ENCODE measurements at regions not wholly inside any gene's neighbourhood (a gene's known extent, or its start where the extent isn't known, plus 50 kb on each side); places are given as distances from the start of the nearest gene placed in this dataset.

- Histone ChIP-seq H3K36me3 (no peaks in the 10 kb centered on the region), H3K4me1 (no peaks in the 10 kb centered on the region), H3K27ac (no peak overlapping the region), H3K27me3 (no peaks in the 10 kb centered on the region), H3K9me3 (no peaks in the 10 kb centered on the region), H3K4me3 (no peak overlapping the region)
- no peak for DNase-seq (ENCODE audit: low spot score in 2 of 2)
- intact Hi-C loops (cut with DNase I), result no loop called here
- no peak for TF ChIP-seq CTCF (IDR thresholded peaks at IDR 0.05)
Measured at GRCh38 chr12:46884362-46884761, 58.6 kb upstream of the SLC38A4 start.

DNA sequence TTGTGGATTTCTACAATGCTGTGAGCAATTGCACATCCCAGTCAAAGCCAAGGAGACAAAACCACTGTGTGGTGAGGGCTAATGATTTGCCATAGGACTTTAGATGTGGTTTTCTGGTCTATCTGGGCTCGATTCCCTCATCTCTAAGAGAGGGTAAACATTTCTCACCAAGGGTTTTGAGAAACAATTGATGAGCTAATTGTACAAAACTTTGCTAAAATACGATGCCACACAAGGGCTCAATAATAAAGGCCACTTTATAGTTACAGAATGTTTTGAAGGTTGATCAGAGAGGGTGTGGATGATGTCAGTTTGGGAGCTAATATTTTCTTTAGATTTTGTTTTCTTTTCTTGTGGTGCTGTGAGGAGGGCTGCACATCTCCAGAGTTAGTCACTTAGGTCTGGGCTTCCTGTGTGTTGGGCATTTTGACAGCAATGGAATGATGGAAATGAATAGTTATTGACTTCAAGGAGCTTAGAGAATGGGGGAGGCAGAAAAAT is 60.8 kb upstream of the SLC38A4 start:
- H3K9me3 ChIP-seq, result no peaks in the 10 kb centered on the region
- DNase-seq (ENCODE audit: low spot score in 2 of 2), result no peak
- no peaks in the 10 kb centered on the region for H3K4me1 ChIP-seq
- intact Hi-C loops (cut with DNase I), result no loop called here
- H3K27ac ChIP-seq, result no peak overlapping the region
- H3K27me3 ChIP-seq, result no peaks in the 10 kb centered on the region
- H3K36me3 ChIP-seq, result no peaks in the 10 kb centered on the region
- TF ChIP-seq CTCF (IDR thresholded peaks at IDR 0.05), result no peak
- H3K4me3 ChIP-seq, result no peak overlapping the region

- no peak for TF ChIP-seq CTCF (IDR thresholded peaks at IDR 0.05)
- intact Hi-C loops (cut with DNase I), result no loop called here
- Histone ChIP-seq H3K27ac (no peak overlapping the region), H3K9me3 (no peaks in the 10 kb centered on the region), H3K27me3 (no peaks in the 10 kb centered on the region), H3K36me3 (no peaks in the 10 kb centered on the region), H3K4me3 (no peak overlapping the region), H3K4me1 (no peaks in the 10 kb centered on the region)
- no peak for DNase-seq (ENCODE audit: low spot score in 2 of 2)
Measured at GRCh38 chr12:46887870-46888269, 62.1 kb upstream of the SLC38A4 start.

DNA sequence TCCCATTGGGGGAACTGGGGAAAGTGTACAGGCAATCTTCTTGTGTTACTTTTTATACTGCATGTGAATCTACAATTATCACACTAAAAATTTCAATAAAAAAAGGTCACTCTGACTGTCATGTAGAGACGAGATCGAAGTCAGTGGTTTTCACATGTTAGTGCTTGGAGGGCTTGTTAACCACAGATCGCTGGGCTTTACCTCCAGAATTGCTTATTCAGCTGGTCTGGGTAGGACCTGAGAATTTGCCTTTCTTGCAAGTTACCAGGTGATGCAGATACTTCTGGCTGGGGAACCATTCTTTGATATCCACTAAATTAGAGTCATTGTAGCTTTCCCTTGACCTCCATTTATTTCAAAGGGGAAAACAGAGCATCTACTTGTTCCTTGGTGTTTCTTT is 62.8 kb upstream of the SLC38A4 start:
- no peak overlapping the region for H3K27ac ChIP-seq
- H3K36me3 ChIP-seq, result no peaks in the 10 kb centered on the region
- no peaks in the 10 kb centered on the region for H3K9me3 ChIP-seq
- no peak for DNase-seq (ENCODE audit: low spot score in 2 of 2)
- intact Hi-C loops (cut with DNase I), result no loop called here
- H3K4me3 ChIP-seq, result no peak overlapping the region
- TF ChIP-seq CTCF (IDR thresholded peaks at IDR 0.05), result no peak
- H3K4me1 ChIP-seq, result no peaks in the 10 kb centered on the region
- H3K27me3 ChIP-seq, result no peaks in the 10 kb centered on the region

GRCh38 chr12:46891306-46891705 is 65.5 kb upstream of the SLC38A4 start:
- no peak overlapping the region for H3K27ac ChIP-seq
- intact Hi-C loops (cut with DNase I), result no loop called here
- H3K4me1 ChIP-seq, result no peaks in the 10 kb centered on the region
- no peak for DNase-seq (ENCODE audit: low spot score in 2 of 2)
- no peaks in the 10 kb centered on the region for H3K36me3 ChIP-seq
- no peak overlapping the region for H3K4me3 ChIP-seq
- TF ChIP-seq CTCF (IDR thresholded peaks at IDR 0.05), result no peak
- no peaks in the 10 kb centered on the region for H3K27me3 ChIP-seq
- H3K9me3 ChIP-seq, result no peaks in the 10 kb centered on the region

DNA sequence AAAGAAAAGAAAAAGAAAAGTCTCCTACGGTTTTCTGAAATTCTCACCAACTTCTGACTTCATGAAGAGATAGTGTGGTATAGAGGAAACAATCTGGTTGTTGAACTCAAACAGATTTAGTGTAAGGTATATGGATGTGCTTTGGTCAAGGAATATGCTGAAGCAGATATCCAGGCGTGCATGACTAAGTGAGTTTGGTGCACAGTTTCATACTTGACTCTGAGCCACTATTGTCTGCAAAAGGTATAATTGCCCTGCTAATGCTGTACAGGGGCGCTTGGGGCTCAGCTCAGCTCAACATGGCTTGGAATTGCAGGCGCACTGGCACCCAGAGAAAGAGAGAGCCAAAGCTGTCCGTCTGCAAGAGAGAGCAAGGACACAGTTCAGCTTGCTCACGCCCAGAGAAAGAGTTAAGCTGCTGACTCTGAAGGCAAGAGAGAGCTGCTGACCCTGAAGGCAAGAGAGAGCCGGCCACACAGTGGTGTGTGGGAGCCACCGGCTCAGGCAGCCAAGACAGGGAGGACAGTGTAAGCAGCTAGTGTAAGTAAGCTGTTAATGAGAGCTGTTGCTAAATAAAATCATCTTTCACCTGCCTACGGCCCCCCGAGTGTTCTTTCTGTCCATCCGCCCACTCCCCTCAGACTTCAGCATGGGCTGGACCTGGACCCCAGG is 66.4 kb upstream of the SLC38A4 start:
- Histone ChIP-seq H3K9me3 (no peaks in the 10 kb centered on the region), H3K27me3 (no peaks in the 10 kb centered on the region), H3K4me1 (no peaks in the 10 kb centered on the region), H3K4me3 (no peak overlapping the region), H3K36me3 (no peaks in the 10 kb centered on the region), H3K27ac (no peak overlapping the region)
- no peak for TF ChIP-seq CTCF (IDR thresholded peaks at IDR 0.05)
- DNase-seq (ENCODE audit: low spot score in 2 of 2), result no peak
- intact Hi-C loops (cut with DNase I), result no loop called here

Data from ascending aorta (tissue), 2 donors.